ENCODE measurements at regions not wholly inside any gene's neighbourhood (a gene's known extent, or its start where the extent isn't known, plus 50 kb on each side); places are given as distances from the start of the nearest gene placed in this dataset.

DNA sequence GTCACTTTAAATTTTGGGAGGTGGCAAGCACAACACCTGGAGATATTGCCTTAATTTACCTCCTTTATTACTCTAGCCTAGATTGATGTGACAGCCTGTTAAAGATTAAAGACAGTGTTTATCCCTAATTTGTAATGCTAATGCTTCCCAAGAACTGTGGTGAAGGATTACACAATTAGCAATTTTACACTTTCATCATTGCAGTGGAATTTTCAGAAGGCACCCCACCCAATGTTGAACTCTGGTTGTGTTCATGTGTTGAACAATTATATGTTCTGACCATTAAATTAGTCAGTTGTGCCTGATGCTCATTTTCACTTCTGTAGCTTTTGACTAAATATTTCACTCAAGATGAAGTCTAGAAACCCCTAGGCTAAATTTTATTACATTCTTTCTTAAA is 317.1 kb upstream of the CWC22 start:
- no peaks in the 10 kb centered on the region for H3K9me3 ChIP-seq (ENCODE audit: low read depth, low read length, poor library complexity, severe bottlenecking)
- TF ChIP-seq EZH2 (IDR thresholded peaks at IDR 0.05; ENCODE audit: borderline replicate concordance, low read depth, low read length, poor library complexity, severe bottlenecking) (no peak), CTCF (conservative IDR thresholded peaks at IDR 0.05; ENCODE audit: low read depth, low read length) (no peak)
- no peaks in the 10 kb centered on the region for H3K27me3 ChIP-seq (replicated peaks; ENCODE audit: insufficient read depth, low read depth, low read length, poor library complexity)
- H3K4me3 ChIP-seq (ENCODE audit: low read depth, low read length, poor library complexity, severe bottlenecking) = no peak overlapping the region
- ChIA-PET CTCF (no interaction called here), POLR2A (ENCODE audit: low non-redundant PET) (no interaction called here)
- no peaks in the 10 kb centered on the region for H3K4me1 ChIP-seq (ENCODE audit: insufficient read depth, low read length, poor library complexity, severe bottlenecking)
- DNase-seq (ENCODE audit: low spot score) = no peak
- no TSS peak for BruUV-seq (replicated peaks)
- no peaks in the 10 kb centered on the region for H3K36me3 ChIP-seq (ENCODE audit: insufficient read depth, low read length, poor library complexity, severe bottlenecking)
- H3K27ac ChIP-seq (ENCODE audit: low read depth, low read length, poor library complexity, severe bottlenecking) = no peak overlapping the region
- intact Hi-C loops (cut with micrococcal nuclease; ENCODE audit: unreplicated experiment) = no loop called here

DNA sequence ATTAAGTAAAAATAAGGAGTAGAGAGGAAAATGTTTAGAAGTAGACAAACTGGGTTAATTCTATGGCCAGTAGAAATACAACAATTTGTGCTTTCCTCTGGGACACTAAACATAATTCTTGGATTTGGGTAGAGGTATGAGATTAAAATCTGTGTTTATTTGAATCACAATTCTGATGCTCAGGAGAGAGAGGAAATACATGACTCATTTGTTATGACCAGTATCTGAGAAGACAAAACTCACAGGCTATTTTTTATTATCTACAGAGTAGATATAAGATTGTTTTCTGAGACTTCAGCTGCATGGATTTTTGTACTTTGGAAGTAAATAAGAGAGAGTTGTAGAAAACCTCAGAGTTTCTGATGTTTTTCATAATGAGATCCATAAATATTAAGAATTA is 315.7 kb upstream of the CWC22 start:
- H3K9me3 ChIP-seq (ENCODE audit: low read depth, low read length, poor library complexity, severe bottlenecking) = no peaks in the 10 kb centered on the region
- CTCF ChIA-PET = no interaction called here
- POLR2A ChIA-PET (ENCODE audit: low non-redundant PET) = no interaction called here
- TF ChIP-seq CTCF (conservative IDR thresholded peaks at IDR 0.05; ENCODE audit: low read depth, low read length) (no peak), EZH2 (IDR thresholded peaks at IDR 0.05; ENCODE audit: borderline replicate concordance, low read depth, low read length, poor library complexity, severe bottlenecking) (no peak)
- no peaks in the 10 kb centered on the region for H3K27me3 ChIP-seq (replicated peaks; ENCODE audit: insufficient read depth, low read depth, low read length, poor library complexity)
- no peak overlapping the region for H3K4me3 ChIP-seq (ENCODE audit: low read depth, low read length, poor library complexity, severe bottlenecking)
- H3K4me1 ChIP-seq (ENCODE audit: insufficient read depth, low read length, poor library complexity, severe bottlenecking) = no peaks in the 10 kb centered on the region
- intact Hi-C loops (cut with micrococcal nuclease; ENCODE audit: unreplicated experiment) = no loop called here
- BruUV-seq (replicated peaks) = no TSS peak
- DNase-seq (ENCODE audit: low spot score) = no peak
- no peaks in the 10 kb centered on the region for H3K36me3 ChIP-seq (ENCODE audit: insufficient read depth, low read length, poor library complexity, severe bottlenecking)
- no peak overlapping the region for H3K27ac ChIP-seq (ENCODE audit: low read depth, low read length, poor library complexity, severe bottlenecking)

GRCh38 chr2:180319586-180320405 is 312.7 kb upstream of the CWC22 start:
- intact Hi-C loops (cut with micrococcal nuclease; ENCODE audit: unreplicated experiment) = no loop called here
- Histone ChIP-seq H3K4me3 (ENCODE audit: low read depth, low read length, poor library complexity, severe bottlenecking) (no peak overlapping the region), H3K4me1 (ENCODE audit: insufficient read depth, low read length, poor library complexity, severe bottlenecking) (no peaks in the 10 kb centered on the region), H3K36me3 (ENCODE audit: insufficient read depth, low read length, poor library complexity, severe bottlenecking) (no peaks in the 10 kb centered on the region), H3K27me3 (replicated peaks; ENCODE audit: insufficient read depth, low read depth, low read length, poor library complexity) (no peaks in the 10 kb centered on the region), H3K27ac (ENCODE audit: low read depth, low read length, poor library complexity, severe bottlenecking) (no peak overlapping the region), H3K9me3 (ENCODE audit: low read depth, low read length, poor library complexity, severe bottlenecking) (no peaks in the 10 kb centered on the region)
- POLR2A ChIA-PET (ENCODE audit: low non-redundant PET) = no interaction called here
- no peak for DNase-seq (ENCODE audit: low spot score)
- no TSS peak for BruUV-seq (replicated peaks)
- CTCF ChIA-PET = no interaction called here
- TF ChIP-seq EZH2 (IDR thresholded peaks at IDR 0.05; ENCODE audit: borderline replicate concordance, low read depth, low read length, poor library complexity, severe bottlenecking) (no peak), CTCF (conservative IDR thresholded peaks at IDR 0.05; ENCODE audit: low read depth, low read length) (no peak)

Data from A673 (cell line).